Adrenal gland (tissue), 5 donors: ENCODE measurements at regions not wholly inside any gene's neighbourhood (a gene's known extent, or its start where the extent isn't known, plus 50 kb on each side); places are given as distances from the start of the nearest gene placed in this dataset.

Experiments used
- CTCF ChIP-seq, 6 experiments: fragments of 450-650 bp in 4 of 6; fragments of 200-600 bp in 2 of 6; sonication (generic) in 1 of 6; IDR thresholded peaks; 1 replicate in 5 of 6; 2 replicates in 1 of 6; pipeline versions ENCODE4 v1.5.1 to v1.8.0; 2016 to 2021; ENCODE audit warnings: antibody characterized with exemption in 6 of 6, mild to moderate bottlenecking in 2 of 6, moderate library complexity in 1 of 6
- POLR2A ChIP-seq, 2 donors: fragments of 450-650 bp; IDR thresholded peaks; one replicate each; pipeline ENCODE4 v1.6.1; 2017; ENCODE audit warnings: antibody characterized with exemption in 2 of 2, mild to moderate bottlenecking in 2 of 2, moderate library complexity in 1 of 2
- donor health status: DM: no; HTN: no; CAD: no.

GRCh38 chr9:30605936-30606335, 1778.5 kb upstream of the ACO1 start:
- TF ChIP-seq CTCF (IDR thresholded peaks at IDR 0.05) (no peak), POLR2A (IDR thresholded peaks at IDR 0.05) (no peak)
